Transverse colon (tissue), 4 donors: ENCODE measurements at regions not wholly inside any gene's neighbourhood (a gene's known extent, or its start where the extent isn't known, plus 50 kb on each side); places are given as distances from the start of the nearest gene placed in this dataset.

Experiments used
- POLR2AphosphoS5 ChIP-seq, 3 donors: sonication (generic); formaldehyde crosslinking; IDR thresholded peaks; one replicate each; pipeline ENCODE4 v1.6.1; 2016; ENCODE audit warnings: antibody characterized with exemption in 3 of 3
- TF ChIP-seq, protein P1 (sequence below), 5 experiments: fragments of 200-600 bp in 3 of 5; fragments of 450-650 bp in 2 of 5; sonication (generic) in 3 of 5; IDR thresholded peaks; 1 replicate in 2 of 5; 2 replicates in 3 of 5; pipeline ENCODE4 v1.5.1; 2016 to 2017; ENCODE audit warnings: antibody characterized with exemption in 5 of 5, inconsistent platforms in 3 of 5, mild to moderate bottlenecking in 2 of 5, moderate library complexity in 1 of 5

DNA sequence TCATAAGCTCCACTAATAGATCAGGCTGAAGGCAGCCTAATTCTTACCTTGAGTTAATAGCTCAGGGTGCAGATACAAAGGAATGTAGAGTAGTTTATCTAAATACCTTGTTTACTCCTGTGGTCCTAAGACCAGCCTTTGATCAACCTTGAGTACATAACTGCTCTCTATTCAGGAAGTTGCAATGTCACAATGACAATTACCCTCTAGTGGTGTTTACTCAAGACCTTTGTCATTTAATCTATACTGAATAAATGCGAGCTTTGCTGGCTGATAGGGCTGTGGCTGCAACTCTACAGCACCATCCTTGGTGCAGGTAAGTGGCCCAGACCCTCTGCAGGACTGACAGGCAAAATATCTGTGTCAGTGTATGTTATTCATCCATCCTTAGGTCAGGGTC, 282.7 kb downstream of the ATXN7L3B start:
- TF ChIP-seq, protein P1, sequence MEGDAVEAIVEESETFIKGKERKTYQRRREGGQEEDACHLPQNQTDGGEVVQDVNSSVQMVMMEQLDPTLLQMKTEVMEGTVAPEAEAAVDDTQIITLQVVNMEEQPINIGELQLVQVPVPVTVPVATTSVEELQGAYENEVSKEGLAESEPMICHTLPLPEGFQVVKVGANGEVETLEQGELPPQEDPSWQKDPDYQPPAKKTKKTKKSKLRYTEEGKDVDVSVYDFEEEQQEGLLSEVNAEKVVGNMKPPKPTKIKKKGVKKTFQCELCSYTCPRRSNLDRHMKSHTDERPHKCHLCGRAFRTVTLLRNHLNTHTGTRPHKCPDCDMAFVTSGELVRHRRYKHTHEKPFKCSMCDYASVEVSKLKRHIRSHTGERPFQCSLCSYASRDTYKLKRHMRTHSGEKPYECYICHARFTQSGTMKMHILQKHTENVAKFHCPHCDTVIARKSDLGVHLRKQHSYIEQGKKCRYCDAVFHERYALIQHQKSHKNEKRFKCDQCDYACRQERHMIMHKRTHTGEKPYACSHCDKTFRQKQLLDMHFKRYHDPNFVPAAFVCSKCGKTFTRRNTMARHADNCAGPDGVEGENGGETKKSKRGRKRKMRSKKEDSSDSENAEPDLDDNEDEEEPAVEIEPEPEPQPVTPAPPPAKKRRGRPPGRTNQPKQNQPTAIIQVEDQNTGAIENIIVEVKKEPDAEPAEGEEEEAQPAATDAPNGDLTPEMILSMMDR (IDR thresholded peaks at IDR 0.05), result no peak
- no peak for TF ChIP-seq POLR2AphosphoS5 (IDR thresholded peaks at IDR 0.05)
